ENCODE measurements at regions not wholly inside any gene's neighbourhood (a gene's known extent, or its start where the extent isn't known, plus 50 kb on each side); places are given as distances from the start of the nearest gene placed in this dataset.
"Not testable (repeated sequence)": the region's sequence is repeated elsewhere in the genome, so short reads cannot be mapped to it uniquely, and the experiment has no call there.

DNA sequence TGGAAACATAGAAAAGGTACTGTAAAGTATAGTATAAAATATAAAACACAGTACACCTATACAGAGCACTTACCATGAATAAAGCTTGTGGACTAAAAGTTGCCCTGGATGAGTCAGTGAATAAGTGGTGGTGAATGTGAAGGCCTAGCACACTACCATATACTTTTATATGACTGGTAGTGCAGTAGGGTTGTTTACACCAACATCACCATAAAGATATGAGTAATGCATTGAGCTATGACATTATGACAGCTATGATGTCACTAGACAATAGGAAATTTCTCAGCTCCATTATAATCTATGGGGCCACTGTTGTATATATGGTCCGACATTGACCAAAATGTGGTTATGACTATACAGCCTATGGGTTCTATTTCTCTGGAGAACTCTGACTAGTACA lies 291.8 kb upstream of the ACTBL2 start:
- no peak for DNase-seq

- no peak for DNase-seq
Observed at GRCh38 chr5:57772512-57772911, 289.9 kb upstream of the ACTBL2 start.

DNA sequence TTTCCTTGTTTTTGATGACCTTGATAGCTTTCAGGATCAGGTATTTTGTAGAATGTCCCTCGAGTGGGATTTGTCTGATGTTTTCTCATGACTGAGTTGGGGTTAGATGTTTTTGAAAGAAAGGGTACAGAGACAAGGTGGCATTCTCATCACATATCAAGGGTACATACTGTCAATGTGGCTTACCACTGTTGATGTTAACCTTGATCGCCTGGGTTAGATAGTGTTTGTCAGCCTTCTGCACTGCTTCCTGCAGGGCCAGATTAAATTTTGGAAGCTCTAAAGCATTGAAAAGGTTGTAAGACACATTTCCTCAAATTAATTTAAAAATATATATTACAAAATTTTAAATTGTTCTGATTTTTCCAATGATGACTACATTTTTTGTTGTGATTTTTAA lies 287.4 kb upstream of the ACTBL2 start:
- no peak for DNase-seq

DNA sequence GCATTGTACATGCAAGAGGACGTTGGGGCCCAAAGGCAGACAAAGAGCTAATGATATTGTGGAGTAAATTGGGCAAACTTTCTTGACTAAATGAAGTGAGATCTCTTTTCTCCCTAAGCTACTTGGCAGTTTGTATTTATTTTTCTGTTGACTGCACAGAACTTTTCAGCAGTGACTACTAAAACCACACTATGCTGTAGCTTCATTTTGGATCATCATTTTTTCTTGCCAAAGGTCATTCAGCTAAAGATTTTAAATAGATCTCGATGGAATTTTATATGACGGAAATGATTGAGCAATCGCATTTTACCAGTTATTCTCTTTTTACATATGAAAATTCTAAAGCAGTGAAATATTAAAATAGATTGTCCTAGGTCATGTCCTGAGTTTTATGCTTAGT lies 286.1 kb upstream of the ACTBL2 start:
- DNase-seq = no peak

DNA sequence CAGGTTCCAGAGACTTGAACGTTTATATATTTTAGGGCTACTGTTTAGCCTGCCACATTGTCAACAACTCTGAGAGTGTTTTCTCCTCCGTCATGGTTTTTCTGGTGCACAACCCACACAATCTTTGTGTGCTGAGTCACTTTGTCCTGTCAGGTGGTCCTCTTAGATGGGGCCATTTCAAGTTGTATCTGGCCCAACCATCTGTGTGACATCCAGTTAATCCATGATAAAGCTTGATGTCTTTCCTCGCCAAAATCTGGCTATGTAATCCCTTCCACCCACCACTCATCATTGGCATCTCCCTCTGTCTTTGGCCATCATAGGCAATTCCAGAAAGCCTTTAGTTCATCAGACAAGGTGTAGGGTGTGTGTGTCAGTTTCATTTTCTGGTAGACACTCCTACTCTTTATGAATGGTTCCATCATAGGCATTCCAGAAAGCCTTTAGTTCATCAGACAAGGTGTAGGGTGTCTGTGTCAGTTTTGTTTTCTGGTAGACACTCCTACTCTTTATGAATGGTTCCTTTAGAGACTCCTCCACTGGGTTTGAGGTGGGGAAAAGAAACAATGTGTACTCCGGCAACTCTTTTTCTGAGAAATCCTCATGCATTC lies 282.0 kb upstream of the ACTBL2 start:
- no peak for DNase-seq

DNA sequence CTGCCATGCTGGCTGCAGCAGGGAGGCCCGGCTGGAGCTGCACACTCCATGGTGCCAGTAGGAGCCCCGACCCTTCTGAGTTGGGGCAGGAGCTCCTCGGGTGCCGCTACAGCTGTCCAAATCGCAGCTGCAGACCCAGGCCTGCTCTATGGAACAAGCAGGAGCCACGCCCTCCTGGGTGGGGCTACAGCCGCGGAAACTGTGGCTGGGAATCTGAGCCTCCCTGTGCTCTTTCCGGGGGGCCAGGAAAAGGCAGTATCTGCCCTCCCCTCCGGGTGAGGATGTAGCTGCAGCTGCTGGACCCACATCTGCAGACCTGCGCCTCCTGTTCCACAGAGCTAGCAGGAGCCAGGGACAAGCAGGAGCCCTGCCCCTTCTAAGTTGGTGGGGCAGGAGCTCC lies 278.9 kb upstream of the ACTBL2 start:
- DNase-seq = no peak

GRCh38 chr5:57754616-57755015 lies 272.0 kb upstream of the ACTBL2 start:
- DNase-seq = no peak

- DNase-seq = no peak
Observed at GRCh38 chr5:57753446-57753845, 270.8 kb upstream of the ACTBL2 start.

GRCh38 chr5:57751710-57752109 lies 269.1 kb upstream of the ACTBL2 start:
- DNase-seq = no peak

DNA sequence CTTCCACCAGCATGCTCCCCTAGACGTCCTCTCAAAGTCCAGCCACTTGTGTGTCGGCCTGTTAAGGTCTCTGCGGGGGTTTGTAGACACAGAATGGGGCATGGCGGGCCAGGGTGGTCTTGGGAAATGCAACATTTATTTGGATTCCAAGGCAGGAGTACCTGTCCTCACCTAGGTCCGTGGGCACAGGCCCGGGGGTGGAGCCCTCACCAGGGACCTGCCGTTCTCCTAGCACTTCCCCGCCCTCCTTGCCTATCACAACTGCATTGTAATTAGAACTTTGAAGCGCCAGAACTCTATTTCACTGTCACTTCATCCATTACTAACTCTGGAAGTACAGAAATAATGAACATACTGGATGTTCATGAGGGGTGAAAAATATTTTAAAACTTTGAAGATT lies 268.3 kb upstream of the ACTBL2 start:
- DNase-seq = no peak

DNA sequence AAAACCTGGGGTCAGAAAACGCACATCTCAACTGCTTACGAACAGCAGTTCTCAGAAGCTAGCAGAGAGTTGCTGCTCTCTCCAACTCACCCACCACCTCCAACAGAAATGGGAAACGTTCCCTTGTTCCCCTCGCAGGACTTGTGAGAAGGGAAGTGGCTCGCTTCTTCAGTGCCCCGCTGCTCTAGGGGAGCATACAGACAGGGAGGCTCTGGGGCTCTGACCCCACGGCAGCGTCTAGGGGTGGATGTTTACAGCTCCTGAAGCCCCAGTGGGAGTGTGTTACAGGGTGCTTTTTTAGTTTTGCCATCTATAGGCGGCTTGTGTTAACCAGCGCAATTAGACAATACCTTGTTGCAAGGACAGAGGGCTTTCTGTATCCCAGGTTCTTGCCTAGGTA lies 267.7 kb upstream of the ACTBL2 start:
- no peak for DNase-seq

DNA sequence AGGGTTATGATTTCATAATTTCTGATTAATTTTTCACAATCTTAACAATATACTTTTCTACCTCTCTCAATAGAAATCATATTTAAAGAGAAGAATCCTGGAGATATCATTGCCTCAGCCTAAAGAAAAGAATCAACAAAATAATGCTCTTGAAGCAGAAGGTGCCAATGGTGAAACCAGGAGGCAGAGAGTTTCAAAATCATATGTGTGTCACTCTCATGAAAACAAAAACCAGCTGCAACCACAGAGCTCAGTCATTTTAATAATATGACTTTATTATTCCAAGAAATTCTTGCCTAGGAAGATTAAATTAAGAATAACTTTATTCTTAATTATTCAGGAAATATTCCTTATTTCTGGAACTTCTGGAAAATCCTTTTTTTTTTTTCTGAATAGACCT lies 266.8 kb upstream of the ACTBL2 start:
- DNase-seq = no peak

DNA sequence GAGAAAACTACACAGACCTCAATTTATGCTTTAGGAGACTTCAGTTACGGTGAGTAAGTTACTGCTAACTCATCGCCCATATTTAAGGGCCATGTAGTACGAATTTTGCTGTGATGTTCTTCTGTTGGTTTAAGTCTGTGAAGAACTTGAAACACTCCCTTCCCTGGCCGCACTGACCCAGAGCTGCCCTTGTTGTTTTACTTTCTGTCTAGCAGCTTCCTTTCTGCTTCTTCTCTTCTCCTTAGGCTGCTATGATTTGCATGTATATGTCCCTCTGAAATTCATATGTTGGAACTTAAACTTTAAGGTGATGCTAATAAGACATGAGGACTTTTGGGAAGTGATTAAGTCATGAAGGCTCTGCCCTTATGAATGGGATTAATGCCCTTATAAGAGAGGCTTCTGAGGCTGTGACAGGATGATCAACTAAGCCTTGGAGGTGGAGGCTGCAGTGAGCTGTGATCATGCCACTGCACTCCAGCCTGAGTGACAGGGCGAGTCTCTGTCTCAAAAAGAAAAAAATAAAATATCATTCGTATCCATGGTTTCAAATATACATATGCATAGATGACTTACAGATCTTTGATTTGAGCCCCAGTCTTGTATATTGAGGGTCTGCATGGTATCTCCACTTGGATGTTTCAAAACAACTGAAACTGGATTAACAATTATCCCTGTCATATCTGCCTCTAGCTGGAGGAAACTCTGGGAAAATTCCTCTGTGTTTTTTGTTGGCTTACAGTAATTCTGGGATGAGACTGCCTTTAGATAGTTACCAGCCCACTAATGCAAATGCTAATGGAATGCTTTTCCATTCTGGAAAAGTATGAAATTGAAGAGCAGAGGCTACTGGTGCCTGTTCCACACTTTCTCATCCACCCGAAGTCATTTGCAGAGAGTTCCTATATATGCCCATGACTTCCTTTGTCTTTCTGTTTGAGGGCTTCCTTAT lies 263.4 kb upstream of the ACTBL2 start:
- no peak for DNase-seq

GRCh38 chr5:57745029-57745428 lies 262.4 kb upstream of the ACTBL2 start:
- DNase-seq = no peak

GRCh38 chr5:57741336-57741735 lies 258.7 kb upstream of the ACTBL2 start:
- no peak for DNase-seq

GRCh38 chr5:57738787-57739186 lies 256.2 kb upstream of the ACTBL2 start:
- DNase-seq = no peak

DNA sequence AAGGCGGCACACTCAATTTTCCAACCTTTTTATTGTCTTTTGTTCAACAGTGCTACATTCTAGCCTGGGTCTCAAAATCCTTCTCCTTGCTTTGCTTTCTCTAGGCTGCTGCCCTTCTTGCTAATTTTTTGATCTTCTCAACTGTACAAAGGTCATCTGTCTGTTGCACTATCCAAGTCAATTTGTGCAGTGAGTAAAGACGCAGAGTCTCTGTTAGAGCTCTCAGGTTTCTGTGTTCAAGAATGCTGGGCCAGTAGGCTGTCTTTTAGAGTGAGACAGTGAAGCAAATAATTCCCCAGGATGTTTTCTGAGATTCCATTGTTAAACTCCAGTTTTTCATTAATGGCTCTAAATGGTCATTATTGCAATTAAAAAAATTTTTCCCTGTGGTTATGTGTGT lies 255.7 kb upstream of the ACTBL2 start:
- DNase-seq = no peak

DNA sequence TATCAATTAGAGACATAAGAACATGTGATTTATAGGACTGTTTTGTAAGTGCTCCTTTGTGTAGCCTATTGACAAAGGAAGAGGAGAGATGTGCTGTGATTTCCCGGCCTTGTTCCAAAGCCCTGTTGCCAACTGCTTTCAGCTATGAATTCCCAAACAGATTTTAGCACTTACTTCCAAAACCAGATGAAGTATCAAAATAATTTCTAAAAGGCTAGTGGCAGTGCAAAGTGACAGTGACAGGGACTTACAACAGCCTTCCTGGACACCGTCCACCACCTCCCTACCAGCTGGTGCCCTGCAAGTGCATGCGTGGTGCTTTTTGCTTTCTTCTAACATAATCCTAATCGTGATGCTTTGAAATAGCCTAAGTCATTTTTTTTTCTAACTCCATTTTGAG lies 254.1 kb upstream of the ACTBL2 start:
- no peak for DNase-seq

DNA sequence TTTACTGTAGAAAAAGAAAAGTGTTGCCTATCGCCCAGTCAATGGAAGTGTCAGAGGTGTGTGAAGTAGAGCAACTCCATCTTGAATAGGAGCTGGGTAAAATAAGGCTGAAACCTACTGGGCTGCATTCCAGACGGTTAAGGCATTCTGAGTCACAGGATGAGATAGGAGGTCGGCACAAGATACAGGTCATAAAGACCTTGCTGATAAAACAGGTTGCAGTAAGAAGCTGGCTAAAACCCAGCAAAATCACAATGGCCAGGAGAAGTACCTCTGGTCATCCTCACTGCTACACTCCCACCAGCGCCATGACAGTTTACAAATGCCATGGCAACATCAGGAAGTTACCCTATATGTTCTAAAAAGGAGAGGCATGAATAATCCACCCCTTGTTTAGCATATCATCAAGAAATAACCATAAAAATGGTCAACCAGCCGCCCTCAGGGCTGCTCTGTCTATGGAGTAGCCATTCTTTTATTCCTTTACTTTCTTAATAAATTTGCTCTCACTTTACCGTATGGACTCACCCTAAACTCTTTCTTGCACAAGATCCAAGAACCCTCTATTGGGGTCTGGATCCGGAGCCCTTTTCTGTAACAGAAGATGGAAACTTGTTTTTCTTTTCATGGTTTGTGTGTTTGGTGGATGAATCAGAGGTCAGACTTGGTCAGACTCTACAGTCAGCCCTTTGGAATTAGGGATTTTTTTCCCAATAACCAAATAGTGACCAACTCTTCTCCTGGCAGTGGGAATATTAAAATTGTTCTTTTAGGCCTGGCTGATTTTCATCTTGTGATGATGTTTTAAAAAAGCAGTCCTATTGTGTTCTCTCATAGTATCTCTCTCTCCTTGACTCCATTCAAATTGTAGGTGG lies 252.9 kb upstream of the ACTBL2 start:
- not testable (repeated sequence) for DNase-seq

DNA sequence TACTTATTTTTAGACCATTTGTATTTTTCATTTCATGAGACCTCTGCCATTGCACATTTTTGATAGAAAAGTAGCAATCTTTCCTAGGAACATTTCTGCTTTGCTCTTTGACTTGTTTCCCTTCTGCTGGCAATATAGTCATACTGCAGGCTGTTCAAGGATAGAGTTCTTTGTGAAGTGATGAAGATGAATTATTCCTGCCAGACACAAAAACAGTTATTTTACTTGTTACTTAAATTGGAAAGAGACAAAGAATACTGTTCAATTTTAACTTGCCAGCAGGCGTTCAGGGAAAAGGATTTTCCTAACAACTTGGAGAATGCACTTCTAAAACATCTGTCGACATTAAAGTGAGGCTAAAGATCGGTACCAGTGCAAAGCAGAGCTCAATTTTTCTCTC lies 251.7 kb upstream of the ACTBL2 start:
- DNase-seq = no peak

- no peak for DNase-seq
Observed at GRCh38 chr5:57727591-57727990, 245.0 kb upstream of the ACTBL2 start.

DNA sequence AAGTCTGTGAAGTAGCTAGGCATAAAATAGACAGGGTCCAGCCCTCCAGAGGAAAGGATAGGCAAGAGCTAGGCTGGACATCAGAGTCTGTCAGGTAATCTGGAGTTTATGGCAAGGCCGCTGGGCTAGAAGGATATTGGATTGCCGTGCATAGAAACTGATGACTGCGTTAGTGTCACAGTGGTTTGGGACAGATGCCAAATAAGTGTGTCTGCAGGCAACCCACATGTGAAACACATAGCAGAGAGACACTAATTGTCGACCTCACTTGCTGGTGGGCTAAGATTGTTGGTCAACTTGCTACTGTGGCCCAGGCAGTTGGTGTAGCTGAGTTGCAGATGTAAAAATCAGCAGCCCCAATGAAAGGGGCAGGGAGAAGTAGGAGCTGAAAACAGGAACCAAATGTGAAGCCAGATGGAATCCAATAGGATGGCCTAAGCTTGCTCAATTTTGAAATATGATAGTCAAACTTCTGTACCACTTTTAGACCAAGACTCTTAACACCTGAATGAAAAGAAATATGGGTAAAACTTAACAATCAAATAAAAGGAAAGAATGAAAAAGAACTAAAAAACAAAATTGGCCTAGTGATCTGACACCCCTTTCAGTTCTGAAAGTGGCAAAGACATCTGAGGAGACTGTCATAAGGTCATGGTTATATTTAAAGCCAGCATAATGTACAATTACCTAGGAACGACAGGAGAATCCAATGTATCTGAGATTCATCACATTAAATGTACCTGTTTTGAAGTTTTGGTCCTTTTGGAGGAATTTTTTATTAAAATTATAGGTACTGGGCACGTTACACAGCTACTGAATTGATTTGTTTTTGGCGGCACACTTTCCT lies 243.3 kb upstream of the ACTBL2 start:
- DNase-seq = no peak

- no peak for DNase-seq
Observed at GRCh38 chr5:57724836-57725235, 242.2 kb upstream of the ACTBL2 start.

Measured in NCI-H187 treated with DMSO at 0.1 percent for 48 hours (cell line).